Stimulated activated CD8-positive, alpha-beta memory T cell treated with anti-CD3 and anti-CD28 coated beads, Interleukin-4, amount 100 ng/mL, for 1 hour (primary cell): ENCODE measurements at regions not wholly inside any gene's neighbourhood (a gene's known extent, or its start where the extent isn't known, plus 50 kb on each side); places are given as distances from the start of the nearest gene placed in this dataset.
"Not testable (repeated sequence)": the region's sequence is repeated elsewhere in the genome, so short reads cannot be mapped to it uniquely, and the experiment has no call there.

Experiments used
- DNase-seq, 2 donors: peaks; one replicate each; pipeline ENCODE4 v3.0.0-alpha.2; 2020; ENCODE audit warnings: low read depth in 2 of 2, low spot score in 1 of 2

DNA sequence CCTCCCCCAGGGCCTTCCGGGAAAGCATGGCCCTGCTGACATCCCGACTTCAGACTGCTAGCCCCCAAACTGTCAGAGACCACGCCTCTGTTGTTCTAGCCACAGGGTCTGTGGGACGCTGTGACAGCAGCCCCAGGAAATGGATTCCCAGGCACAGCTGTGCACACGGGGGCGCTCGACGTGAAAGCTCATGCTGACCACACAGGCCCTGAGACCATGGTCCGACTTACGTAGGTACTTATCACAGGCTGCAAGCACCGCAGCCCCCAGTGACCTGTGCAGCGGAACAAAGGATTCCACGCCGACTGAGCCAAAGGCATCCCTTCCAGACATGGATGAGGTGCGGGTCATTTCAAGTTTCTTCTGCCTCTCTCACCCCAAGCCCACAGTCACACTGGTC is 150.6 kb downstream of the CTTN start:
- no peak for DNase-seq

DNA sequence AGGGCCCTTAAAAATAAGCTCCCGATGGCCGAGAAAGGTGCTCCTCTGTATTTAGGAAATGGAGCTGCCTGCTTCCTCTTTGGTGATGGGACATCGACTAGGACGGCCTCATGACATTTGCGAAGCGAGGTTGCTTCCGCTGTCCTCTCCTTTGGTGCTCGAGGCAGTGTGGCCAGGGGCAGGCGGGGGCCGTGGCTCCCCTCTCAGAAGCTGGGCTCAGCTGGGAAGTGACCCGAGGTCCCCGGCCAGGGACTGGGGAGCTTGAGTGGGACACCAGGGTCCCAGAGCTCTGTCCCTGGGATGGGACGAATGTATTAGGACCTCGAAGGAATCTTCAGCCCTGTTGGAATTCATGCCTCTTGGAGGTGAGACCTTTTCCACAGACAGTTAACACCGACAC is 151.1 kb downstream of the CTTN start:
- no peak for DNase-seq

DNA sequence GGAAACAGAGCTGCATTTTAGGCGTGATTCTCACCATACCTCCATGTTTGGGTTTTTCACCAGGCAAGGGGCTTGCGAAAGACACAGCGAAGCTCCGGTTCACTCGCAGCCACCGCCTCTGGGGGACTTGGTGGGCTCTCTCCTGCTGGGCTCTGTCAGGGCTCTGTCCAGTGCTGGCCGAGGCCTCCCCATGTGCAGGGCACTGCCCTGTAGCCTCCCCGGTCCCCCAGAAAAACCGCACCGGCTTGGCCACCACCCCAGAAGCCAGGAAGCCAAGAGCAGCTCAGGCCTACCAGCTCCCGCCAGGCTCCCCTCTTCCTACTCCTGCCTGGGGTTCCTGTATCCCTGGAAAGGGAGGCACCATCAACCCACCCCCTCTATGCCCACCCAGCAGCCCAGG is 151.5 kb downstream of the CTTN start:
- no peak for DNase-seq

DNA sequence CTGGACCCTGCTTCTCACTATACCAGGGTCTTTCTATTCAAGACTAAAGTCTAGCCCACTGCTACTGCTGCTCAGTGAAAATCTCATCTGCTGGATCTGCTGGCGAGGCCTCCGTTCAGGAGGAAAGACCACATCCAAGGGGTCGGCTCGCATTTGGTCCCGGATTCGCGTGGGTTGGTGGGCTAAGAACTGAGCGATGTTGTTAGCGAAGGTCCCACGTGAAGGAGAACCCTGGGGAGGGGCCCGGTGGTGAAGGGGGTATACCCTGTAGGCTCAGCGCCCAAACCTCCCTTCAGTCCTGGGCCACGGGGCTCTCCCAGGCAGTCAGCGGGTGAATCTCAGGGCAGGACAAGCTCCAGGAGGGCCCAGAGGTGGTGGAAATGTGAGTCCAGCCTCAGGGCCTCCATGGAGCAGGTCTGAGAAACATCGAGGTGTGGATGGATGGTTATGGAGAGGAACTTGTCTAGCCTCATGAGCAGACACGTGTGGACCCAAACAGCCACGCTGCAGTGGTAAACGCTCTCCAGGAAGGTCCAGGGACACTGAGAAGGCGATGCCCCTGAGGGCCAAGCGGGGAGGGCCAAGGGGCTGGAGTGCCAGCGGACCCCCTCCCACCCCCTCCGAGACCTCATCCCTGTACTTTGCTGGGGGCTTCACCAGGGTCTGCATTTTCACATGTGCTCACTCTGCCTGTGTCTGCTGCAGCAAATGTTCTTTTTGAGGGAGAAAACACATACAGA is 152.3 kb downstream of the CTTN start:
- no peak for DNase-seq

DNA sequence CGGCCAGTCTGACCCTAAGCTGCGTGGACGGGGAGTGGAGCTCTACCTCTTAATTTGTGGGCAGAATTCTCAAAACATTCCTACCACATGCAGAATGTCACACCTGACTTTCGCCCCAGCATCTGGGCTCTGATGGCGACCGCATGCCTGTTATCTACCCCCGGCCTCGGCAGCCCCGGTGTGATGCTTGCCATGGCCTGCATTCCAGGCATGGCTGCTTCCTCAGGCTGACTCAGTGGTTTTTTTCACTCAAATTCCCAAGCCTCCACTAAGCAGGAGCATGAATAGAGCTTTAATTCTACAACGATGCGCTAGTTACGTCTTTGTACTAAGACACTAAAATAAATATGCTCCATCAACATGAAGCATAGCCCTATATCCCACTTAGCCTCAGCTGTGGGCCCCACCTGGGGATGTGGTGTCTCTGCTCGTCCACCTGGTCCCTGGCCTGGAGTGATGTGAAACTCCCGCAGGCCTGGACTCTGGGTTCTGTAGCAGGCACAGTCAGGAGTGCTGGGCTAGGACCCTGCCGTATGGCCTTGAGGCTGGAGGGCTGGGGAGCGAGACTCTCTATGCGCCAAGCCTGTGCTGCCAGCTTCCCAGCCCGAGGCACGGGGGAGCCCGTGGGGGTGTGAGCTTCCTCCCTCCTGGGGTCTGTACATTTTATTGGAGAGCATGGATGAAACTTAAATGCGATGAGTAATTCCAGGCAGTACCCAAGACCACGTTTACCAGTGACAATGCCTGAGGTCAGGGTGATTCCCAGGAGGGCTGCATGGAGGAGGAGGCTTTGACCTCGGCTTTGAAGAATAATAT is 153.2 kb downstream of the CTTN start:
- no peak for DNase-seq

DNA sequence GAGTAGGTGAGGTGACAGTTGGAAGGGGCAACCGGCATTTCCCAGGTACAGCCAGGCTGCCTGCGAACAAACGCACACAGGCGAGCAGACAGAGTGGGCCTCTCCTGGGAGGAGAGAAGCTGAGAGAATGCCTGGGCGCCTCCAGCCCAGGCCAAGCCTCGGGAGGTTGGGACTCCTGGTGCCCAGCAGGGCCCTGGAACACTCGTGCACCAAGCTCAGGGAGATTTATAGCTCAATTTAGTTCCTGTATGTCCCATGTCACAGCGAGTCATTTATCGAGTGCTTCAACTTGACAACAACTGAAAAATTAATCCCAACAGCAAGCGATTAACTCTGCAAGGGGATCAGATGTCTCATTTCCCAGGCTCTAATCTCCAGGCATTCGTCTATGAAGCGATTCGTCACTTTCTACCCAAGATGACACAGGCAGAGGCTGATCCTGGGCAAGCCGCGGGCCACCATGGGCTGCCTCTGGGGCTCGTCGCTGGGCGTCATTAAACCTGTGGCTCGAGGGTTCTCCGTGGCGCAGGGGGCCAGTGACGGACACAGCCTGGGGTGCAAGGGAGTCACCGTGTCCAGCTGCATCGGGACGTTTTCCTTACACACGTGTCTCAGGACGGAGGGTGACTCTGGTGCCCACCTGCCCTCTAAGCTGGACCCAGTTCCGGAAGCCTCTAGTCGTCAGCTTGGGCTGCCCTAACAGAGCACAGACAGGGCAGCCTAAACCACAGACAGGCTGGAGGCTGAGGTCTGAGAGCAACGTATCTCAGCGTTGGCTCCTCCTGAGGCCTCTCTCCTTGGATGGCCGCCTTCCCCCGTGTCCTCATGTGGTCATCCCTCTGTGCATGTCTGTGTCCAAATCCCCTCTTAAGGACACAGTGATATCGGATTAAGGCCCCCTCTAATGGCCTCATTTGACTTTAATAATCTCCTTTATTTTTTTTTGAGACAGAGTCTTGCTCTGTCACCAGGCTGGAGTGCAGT is 154.1 kb downstream of the CTTN start:
- no peak for DNase-seq

DNA sequence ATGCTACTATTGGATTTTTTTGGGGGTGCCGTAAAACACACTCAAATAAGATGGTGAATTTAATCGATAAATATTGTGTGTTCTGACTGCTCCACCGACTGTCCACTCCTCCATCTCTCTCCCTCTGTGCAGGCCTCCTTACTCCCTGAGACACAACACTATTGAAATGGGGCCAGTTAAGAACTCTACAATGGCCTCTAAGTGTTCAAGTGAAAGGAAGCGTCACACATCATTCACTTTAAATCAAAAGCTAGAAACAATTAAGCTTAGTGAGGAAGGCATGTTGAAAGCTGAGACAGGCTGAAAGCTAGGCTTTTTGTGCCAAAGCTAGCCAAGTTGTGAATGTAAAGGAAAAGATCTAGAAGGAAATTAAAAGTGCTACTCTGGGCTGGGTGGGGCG is 156.7 kb downstream of the CTTN start:
- DNase-seq = no peak

DNA sequence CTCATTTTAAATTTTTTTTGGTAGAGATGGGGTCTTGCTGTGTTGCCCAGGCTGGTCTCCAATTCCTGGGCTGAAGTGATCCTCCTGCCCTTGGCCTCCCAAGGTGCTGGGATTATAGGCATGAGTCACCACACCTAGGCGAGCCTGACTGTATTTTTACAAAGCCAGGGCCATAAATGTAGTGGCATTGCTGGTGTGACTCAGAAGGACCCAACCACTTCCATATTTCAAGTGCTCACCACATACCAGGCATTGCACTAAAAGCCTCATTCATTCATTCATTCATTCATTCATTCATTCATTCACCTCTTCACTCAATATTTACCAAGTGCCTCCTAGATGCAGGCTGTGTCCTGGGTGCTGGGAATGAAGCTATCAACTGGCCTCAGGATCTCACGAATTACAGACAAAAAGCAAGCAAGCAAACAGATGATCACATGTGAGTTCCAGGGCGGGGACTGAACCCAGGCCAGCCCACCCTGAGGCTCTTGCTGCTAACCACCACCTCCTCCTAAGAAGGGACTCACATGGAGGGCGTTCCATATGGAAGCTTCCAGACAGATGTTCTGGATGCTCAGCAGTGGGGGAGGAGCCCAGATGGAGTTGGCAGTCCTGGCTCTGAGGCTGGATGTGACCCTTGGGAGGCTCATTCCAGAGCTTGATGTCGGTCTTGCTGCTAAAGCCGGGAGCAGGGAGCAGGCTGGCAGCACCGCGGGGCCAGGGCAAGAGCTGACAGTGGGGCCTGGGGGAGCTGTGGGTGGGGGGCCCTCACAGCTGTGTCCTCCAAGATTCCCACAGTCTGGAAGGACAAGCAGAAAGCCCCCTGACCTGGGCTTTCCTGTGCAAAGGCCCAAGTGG is 158.8 kb downstream of the CTTN start:
- DNase-seq = no peak

DNA sequence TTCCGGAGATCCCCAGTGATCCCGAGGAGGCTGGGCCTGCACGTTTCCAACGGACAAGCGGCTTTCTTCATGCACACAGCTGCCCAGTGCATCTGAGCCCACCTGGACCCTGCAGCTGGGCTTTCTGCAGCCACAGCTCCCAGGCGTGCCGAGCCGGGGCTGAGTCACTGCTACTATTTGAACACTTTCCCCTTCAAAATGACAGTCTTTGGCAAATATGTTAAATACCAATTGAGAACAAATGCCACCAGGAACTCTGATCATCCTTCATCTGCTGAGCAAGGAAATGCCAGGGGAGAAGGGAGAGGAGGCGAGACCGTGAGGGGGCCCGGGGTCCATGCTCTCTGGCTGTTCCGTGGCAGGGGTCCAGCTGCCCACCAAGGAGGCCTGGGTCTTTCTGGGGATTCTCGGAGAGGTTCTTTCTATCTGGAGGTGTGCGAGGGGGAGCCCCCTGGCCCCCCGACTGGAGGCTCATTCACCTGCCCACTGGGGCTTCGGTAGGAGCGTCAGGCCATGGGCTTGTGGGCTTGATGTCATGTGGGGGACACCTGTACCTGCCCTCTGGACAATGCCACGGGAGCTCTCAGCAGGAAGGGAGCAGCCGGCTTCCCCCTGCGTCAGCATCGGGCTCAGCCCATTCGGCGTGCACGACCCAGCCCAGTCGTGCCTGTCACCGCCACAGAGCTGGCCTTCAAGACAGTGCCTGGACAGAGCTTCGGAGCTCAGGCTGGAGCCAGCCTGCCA is 159.6 kb downstream of the CTTN start:
- no peak for DNase-seq

DNA sequence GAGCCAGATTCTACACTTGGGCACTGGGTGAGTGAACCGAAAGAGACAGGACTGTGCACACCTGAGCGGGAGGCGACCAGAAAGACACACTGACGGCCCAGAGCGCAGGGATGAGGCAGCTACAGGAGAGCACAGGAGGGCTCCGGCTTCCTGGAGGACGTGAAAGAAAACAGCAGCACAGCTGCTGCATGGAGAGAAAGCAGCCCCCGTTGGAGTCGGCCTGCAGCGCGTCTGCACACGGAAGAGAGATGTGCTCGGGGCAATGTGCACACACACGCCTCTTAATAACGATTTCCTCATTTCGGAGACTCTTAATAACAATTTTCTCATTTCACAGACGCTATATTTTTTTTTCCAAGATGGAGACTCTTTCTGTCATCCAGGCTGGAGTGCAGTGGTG is 160.4 kb downstream of the CTTN start:
- no peak for DNase-seq

DNA sequence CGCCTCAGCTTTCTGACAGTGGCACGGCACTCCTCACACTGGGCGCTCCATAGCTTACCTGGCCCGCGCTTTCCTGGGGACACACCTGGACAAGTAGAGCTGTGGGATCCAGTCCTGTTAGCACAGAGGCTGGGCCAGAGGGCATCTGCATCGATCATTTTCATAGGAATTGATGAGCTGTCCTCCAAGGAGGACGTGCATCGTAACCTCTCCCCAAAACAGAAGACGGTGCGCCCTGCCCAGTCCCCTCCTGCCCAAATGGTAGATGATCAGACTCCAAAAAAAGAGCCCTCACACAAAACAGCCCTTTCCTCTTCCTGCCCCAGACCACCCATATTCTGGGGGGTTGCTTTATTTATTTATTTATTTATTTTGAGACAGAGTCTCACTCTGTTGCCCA is 161.2 kb downstream of the CTTN start:
- no peak for DNase-seq

DNA sequence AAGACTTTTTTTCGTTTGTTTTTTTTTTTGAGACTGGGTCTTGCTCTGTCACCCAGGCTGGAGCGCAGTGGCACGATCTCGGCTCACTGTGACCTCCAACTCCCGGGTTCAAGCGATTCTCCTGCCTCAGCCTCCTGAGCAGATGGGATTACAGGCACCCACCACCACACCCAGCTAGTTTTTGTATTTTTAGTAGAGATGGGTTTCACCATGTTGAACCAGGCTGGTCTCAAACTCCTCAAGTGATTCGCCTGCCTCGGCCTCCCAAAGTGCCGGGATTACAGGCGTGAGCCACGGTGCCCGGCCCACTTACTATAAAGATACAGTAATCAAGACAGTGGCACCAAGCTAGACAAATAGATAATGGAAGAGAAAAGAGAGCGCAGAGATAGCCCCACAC is 162.3 kb downstream of the CTTN start:
- DNase-seq = not testable (repeated sequence)

DNA sequence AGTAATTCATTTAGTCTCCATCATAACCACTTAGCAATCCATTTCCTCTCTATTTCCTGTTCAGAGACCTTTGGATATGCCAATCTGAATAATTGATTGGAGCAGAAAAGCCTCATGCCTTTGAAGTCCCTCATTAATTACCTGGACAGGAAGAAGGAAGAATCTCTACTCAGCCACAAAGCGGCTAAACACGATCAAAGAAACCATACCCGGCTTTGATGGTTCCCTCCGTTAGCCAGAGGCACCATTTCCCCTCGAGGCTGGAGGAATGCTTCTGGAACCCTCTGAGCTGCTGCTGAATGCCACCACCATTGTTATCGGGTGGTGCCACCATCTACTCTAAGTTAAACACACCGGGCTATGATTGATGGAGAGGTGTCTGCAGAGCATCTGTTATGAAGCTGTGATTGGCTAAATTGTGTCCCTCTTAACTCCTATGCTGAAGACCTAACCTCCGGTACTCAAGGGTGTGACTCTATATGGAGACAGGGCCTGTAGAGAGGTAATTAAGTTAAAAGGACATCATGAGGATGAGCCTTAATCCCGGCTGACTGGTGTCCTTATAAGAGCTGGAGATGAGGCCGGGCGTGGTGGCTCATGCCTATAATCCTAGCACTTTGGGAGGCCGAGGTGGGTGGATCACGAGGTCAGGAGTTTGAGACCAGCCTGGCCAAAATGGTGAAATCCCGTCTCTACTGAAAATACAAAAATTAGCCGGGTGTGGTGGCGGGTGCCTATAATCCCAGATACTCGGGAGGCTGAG is 168.6 kb downstream of the CTTN start:
- no peak for DNase-seq

DNA sequence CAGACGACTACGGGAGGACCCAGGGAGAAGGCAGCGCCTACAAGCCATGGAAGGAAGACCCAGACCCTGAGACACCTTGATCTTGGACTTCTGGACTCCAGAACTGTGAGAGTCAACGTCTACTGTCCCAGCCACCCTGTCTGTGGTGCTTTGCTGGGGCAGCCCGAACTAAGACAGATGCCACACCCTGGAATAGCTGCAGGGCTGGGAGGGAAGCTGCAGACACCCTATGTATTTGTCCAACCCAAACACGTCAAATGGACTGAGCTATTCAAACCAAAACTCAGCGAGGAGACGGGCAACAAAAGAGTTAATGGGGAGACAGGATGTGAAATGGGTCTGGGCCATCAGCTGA is 169.3 kb downstream of the CTTN start:
- no peak for DNase-seq

DNA sequence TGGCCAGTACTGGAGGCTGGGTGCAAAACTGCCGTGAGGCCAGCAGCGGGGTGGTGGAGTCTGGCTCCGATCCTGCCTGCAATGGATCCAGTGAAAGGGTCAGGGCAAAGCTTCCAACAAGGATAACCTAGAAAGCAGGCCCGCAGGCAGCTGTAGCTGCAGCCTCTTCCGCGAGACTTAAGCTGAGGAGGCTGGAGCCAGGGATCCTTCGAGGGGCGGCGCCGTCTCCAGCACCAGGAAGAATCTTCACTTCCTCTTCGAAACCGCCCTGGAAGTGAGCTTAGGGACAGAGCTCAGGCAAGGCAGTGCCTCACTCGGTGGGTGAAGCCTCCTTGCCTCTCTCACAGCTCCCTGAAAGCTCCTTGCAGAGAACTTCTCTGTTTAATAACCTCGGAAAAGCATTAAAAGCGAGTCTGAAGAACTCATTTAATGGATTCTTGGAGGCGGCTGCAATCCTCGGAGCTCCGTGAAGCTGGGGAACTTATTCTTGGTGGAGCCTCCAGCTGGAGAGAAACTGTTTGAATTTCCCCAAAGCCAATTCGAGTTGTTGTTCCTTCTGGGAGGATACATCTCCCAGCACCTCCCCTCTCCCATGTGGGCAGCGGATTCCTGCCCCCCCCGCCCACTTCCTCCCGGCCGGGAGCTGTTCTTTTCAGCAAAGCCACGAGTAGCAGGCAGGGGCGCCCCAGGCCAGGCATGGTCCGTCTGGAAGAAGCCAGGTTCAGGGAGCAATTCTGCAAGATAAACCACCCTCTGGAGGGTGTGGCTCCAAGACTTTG is 169.9 kb downstream of the CTTN start:
- no peak for DNase-seq

DNA sequence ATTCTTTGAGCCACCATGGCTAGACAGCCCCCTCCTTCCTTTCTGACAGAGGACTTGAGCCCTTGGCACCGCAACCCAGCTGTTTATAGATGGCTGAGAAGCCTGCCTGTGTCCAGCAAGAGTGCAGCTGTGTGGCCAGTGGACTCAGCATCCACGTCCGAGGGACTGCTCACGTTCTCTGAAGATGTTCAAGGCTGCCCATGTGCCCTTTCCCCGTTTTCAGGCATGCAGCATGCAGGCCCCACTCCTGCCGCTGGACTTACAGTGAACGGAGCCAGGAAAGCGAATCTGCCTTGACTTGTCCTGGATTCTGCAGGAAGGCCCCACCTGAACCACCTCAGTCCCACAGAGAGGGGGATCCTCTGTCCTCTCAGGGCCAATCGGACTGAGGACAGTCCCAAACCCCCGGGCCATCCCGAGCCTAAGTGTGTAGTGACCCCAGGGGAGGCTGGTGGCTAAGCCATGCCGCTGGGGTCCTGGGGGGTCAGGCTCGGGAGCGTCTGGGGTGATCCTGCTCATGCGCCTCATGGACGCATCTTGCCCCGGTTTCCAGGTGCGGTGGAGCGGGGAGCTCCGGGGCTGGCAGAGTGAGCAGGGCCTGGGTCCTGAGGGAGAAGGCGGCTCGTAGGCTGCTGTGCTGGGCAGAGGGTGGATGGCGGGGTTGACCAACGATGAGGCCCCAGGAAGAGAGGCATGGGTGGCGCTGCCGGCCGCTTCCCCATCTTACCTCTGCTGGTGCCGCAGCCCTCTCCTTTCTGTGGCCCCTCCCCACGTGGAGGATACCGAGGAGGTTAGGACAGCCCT is 170.7 kb downstream of the CTTN start:
- DNase-seq = no peak

DNA sequence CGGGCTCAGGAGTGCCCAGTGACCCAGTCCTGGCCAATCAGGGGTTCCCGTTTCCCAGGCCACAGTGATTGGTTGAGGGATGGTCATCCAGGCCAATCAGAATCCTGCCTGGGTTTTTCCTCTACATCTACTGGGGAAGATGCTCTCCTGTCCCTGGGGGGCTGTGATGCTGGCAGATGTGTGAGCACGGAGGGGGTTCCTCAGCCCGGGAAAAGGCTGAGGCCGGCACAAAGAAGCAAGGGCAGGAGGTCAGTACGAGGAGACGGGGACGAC is 171.2 kb downstream of the CTTN start:
- no peak for DNase-seq
